ENCODE measurements at regions not wholly inside any gene's neighbourhood (a gene's known extent, or its start where the extent isn't known, plus 50 kb on each side); places are given as distances from the start of the nearest gene placed in this dataset.
A peak's percentile ranks its signal among the peaks of the same experiment; 100 is the strongest.

GRCh38 chr7:116322541-116322940, 112.2 kb downstream of the TES start:
- H3K4me1 Mint-ChIP-seq, result peaks cover 0 to 3% (median under 1%) of the 10 kb centered on the region in 4 donors
- H3K4me1 ChIP-seq (ENCODE audit: control insufficient read depth, insufficient read depth, low read length, poor library complexity, severe bottlenecking), result no peaks in the 10 kb centered on the region
- no peak overlapping the region for H3K27ac ChIP-seq (ENCODE audit: insufficient read depth, low read length, poor library complexity, severe bottlenecking)
- no peaks in the 10 kb centered on the region for H3K36me3 ChIP-seq (ENCODE audit: control insufficient read depth, insufficient read depth, low read length)
- no peak overlapping the region for H3K4me3 ChIP-seq (ENCODE audit: low read depth, low read length)
- peaks cover 0 to 2% (median 0%) of the 10 kb centered on the region in 7 donors for H3K9me3 Mint-ChIP-seq
- no peak overlapping the region for H3K27ac Mint-ChIP-seq
- peaks cover 5% of the 10 kb centered on the region for H3K27me3 Mint-ChIP-seq
- H3K27me3 ChIP-seq (ENCODE audit: control insufficient read depth, insufficient read depth, low read length), result peaks cover 2% of the 10 kb centered on the region
- H3K9me3 ChIP-seq (ENCODE audit: control insufficient read depth in 2 of 2, low read length in 2 of 2), result no peaks in the 10 kb centered on the region
- H3K4me3 Mint-ChIP-seq, result no peak overlapping the region
- no peaks in the 10 kb centered on the region for H3K36me3 Mint-ChIP-seq
- ATAC-seq (ENCODE audit: low read depth in 2 of 2) (no peak), DNase-seq (no peak)

- H3K27ac ChIP-seq (ENCODE audit: insufficient read depth, low read length, poor library complexity, severe bottlenecking), result no peak overlapping the region
- no peaks in the 10 kb centered on the region for H3K4me1 ChIP-seq (ENCODE audit: control insufficient read depth, insufficient read depth, low read length, poor library complexity, severe bottlenecking)
- no peak overlapping the region for H3K4me3 Mint-ChIP-seq
- no peaks in the 10 kb centered on the region for H3K27me3 ChIP-seq (ENCODE audit: control insufficient read depth, insufficient read depth, low read length)
- H3K27me3 Mint-ChIP-seq, result peaks cover 5% of the 10 kb centered on the region
- ATAC-seq (ENCODE audit: low read depth in 2 of 2) (no peak), DNase-seq (no peak)
- H3K4me3 ChIP-seq (ENCODE audit: low read depth, low read length), result no peak overlapping the region
- H3K4me1 Mint-ChIP-seq, result peaks cover 0 to 3% (median under 1%) of the 10 kb centered on the region in 4 donors
- H3K36me3 ChIP-seq (ENCODE audit: control insufficient read depth, insufficient read depth, low read length), result no peaks in the 10 kb centered on the region
- H3K9me3 ChIP-seq (ENCODE audit: control insufficient read depth in 2 of 2, low read length in 2 of 2), result no peaks in the 10 kb centered on the region
- H3K9me3 Mint-ChIP-seq, result peaks cover 0 to 2% (median 0%) of the 10 kb centered on the region in 7 donors
- no peak overlapping the region for H3K27ac Mint-ChIP-seq
- H3K36me3 Mint-ChIP-seq, result no peaks in the 10 kb centered on the region
These were observed 114.2 kb downstream of the TES start for GRCh38 chr7:116324582-116324981.

GRCh38 chr7:116325517-116325916, 115.2 kb downstream of the TES start:
- Histone ChIP-seq H3K27ac (ENCODE audit: insufficient read depth, low read length, poor library complexity, severe bottlenecking) (no peak overlapping the region), H3K9me3 (ENCODE audit: control insufficient read depth in 2 of 2, low read length in 2 of 2) (no peaks in the 10 kb centered on the region), H3K4me1 (ENCODE audit: control insufficient read depth, insufficient read depth, low read length, poor library complexity, severe bottlenecking) (no peaks in the 10 kb centered on the region), H3K36me3 (ENCODE audit: control insufficient read depth, insufficient read depth, low read length) (no peaks in the 10 kb centered on the region), H3K4me3 (ENCODE audit: low read depth, low read length) (no peak overlapping the region), H3K27me3 (ENCODE audit: control insufficient read depth, insufficient read depth, low read length) (no peaks in the 10 kb centered on the region)
- Mint-ChIP-seq H3K4me1 (peaks cover 0 to 3% (median under 1%) of the 10 kb centered on the region in 4 donors), H3K27me3 (peaks cover 5% of the 10 kb centered on the region), H3K27ac (no peak overlapping the region), H3K4me3 (no peak overlapping the region), H3K36me3 (no peaks in the 10 kb centered on the region), H3K9me3 (peaks cover 0 to 2% (median 0%) of the 10 kb centered on the region in 7 donors)
- DNase-seq (no peak), ATAC-seq (ENCODE audit: low read depth in 2 of 2) (no peak)

GRCh38 chr7:116327135-116327534, 116.8 kb downstream of the TES start:
- DNase-seq (no peak), ATAC-seq (ENCODE audit: low read depth in 2 of 2) (no peak)
- no peak overlapping the region for H3K27ac Mint-ChIP-seq
- H3K27ac ChIP-seq (ENCODE audit: insufficient read depth, low read length, poor library complexity, severe bottlenecking), result no peak overlapping the region
- no peaks in the 10 kb centered on the region for H3K36me3 ChIP-seq (ENCODE audit: control insufficient read depth, insufficient read depth, low read length)
- peaks cover 0 to 2% (median 0%) of the 10 kb centered on the region in 7 donors for H3K9me3 Mint-ChIP-seq
- H3K27me3 Mint-ChIP-seq, result peaks cover 10% of the 10 kb centered on the region
- no peaks in the 10 kb centered on the region for H3K36me3 Mint-ChIP-seq
- no peak overlapping the region for H3K4me3 Mint-ChIP-seq
- H3K9me3 ChIP-seq (ENCODE audit: control insufficient read depth in 2 of 2, low read length in 2 of 2), result no peaks in the 10 kb centered on the region
- peaks cover 0 to 3% (median under 1%) of the 10 kb centered on the region in 4 donors for H3K4me1 Mint-ChIP-seq
- no peaks in the 10 kb centered on the region for H3K27me3 ChIP-seq (ENCODE audit: control insufficient read depth, insufficient read depth, low read length)
- no peak overlapping the region for H3K4me3 ChIP-seq (ENCODE audit: low read depth, low read length)
- H3K4me1 ChIP-seq (ENCODE audit: control insufficient read depth, insufficient read depth, low read length, poor library complexity, severe bottlenecking), result no peaks in the 10 kb centered on the region

- H3K4me3 ChIP-seq (ENCODE audit: low read depth, low read length), result no peak overlapping the region
- H3K9me3 ChIP-seq (ENCODE audit: control insufficient read depth in 2 of 2, low read length in 2 of 2), result no peaks in the 10 kb centered on the region
- Mint-ChIP-seq H3K4me1 (peaks cover 0 to under 1% (median 0%) of the 10 kb centered on the region in 4 donors), H3K27me3 (peaks cover 7% of the 10 kb centered on the region), H3K9me3 (no peaks in the 10 kb centered on the region), H3K27ac (no peak overlapping the region), H3K4me3 (no peak overlapping the region), H3K36me3 (no peaks in the 10 kb centered on the region)
- H3K27me3 ChIP-seq (ENCODE audit: control insufficient read depth, insufficient read depth, low read length), result no peaks in the 10 kb centered on the region
- DNase-seq (no peak), ATAC-seq (ENCODE audit: low read depth in 2 of 2) (no peak)
- no peak overlapping the region for H3K27ac ChIP-seq (ENCODE audit: insufficient read depth, low read length, poor library complexity, severe bottlenecking)
- no peaks in the 10 kb centered on the region for H3K4me1 ChIP-seq (ENCODE audit: control insufficient read depth, insufficient read depth, low read length, poor library complexity, severe bottlenecking)
- H3K36me3 ChIP-seq (ENCODE audit: control insufficient read depth, insufficient read depth, low read length), result no peaks in the 10 kb centered on the region
These were observed 117.4 kb downstream of the TES start for GRCh38 chr7:116327752-116328151.

GRCh38 chr7:116328161-116328560, 117.8 kb downstream of the TES start:
- ATAC-seq (ENCODE audit: low read depth in 2 of 2) (no peak), DNase-seq (no peak)
- Mint-ChIP-seq H3K9me3 (no peaks in the 10 kb centered on the region), H3K27ac (no peak overlapping the region), H3K4me3 (no peak overlapping the region), H3K27me3 (peaks cover 6% of the 10 kb centered on the region), H3K4me1 (no peaks in the 10 kb centered on the region), H3K36me3 (no peaks in the 10 kb centered on the region)
- Histone ChIP-seq H3K9me3 (ENCODE audit: control insufficient read depth in 2 of 2, low read length in 2 of 2) (no peaks in the 10 kb centered on the region), H3K27ac (ENCODE audit: insufficient read depth, low read length, poor library complexity, severe bottlenecking) (no peak overlapping the region), H3K27me3 (ENCODE audit: control insufficient read depth, insufficient read depth, low read length) (no peaks in the 10 kb centered on the region), H3K36me3 (ENCODE audit: control insufficient read depth, insufficient read depth, low read length) (no peaks in the 10 kb centered on the region), H3K4me1 (ENCODE audit: control insufficient read depth, insufficient read depth, low read length, poor library complexity, severe bottlenecking) (no peaks in the 10 kb centered on the region), H3K4me3 (ENCODE audit: low read depth, low read length) (no peak overlapping the region)

- no peaks in the 10 kb centered on the region for H3K36me3 ChIP-seq (ENCODE audit: control insufficient read depth, insufficient read depth, low read length)
- H3K27ac ChIP-seq (ENCODE audit: insufficient read depth, low read length, poor library complexity, severe bottlenecking), result no peak overlapping the region
- H3K4me3 Mint-ChIP-seq, result peak overlapping the region in 1 of 4 donors; percentile 82
- H3K4me3 ChIP-seq (ENCODE audit: low read depth, low read length), result no peak overlapping the region
- H3K27ac Mint-ChIP-seq, result no peak overlapping the region
- no peaks in the 10 kb centered on the region for H3K36me3 Mint-ChIP-seq
- H3K4me1 Mint-ChIP-seq, result no peaks in the 10 kb centered on the region
- H3K9me3 ChIP-seq (ENCODE audit: control insufficient read depth in 2 of 2, low read length in 2 of 2), result no peaks in the 10 kb centered on the region
- DNase-seq (no peak), ATAC-seq (ENCODE audit: low read depth in 2 of 2) (no peak)
- H3K9me3 Mint-ChIP-seq, result no peaks in the 10 kb centered on the region
- H3K27me3 ChIP-seq (ENCODE audit: control insufficient read depth, insufficient read depth, low read length), result no peaks in the 10 kb centered on the region
- H3K4me1 ChIP-seq (ENCODE audit: control insufficient read depth, insufficient read depth, low read length, poor library complexity, severe bottlenecking), result no peaks in the 10 kb centered on the region
- H3K27me3 Mint-ChIP-seq, result peaks cover 6% of the 10 kb centered on the region
These were observed 119.6 kb downstream of the TES start for GRCh38 chr7:116329686-116330503.

- H3K27ac Mint-ChIP-seq, result no peak overlapping the region
- Histone ChIP-seq H3K9me3 (ENCODE audit: control insufficient read depth in 2 of 2, low read length in 2 of 2) (no peaks in the 10 kb centered on the region), H3K27ac (ENCODE audit: insufficient read depth, low read length, poor library complexity, severe bottlenecking) (no peak overlapping the region), H3K36me3 (ENCODE audit: control insufficient read depth, insufficient read depth, low read length) (no peaks in the 10 kb centered on the region), H3K4me1 (ENCODE audit: control insufficient read depth, insufficient read depth, low read length, poor library complexity, severe bottlenecking) (no peaks in the 10 kb centered on the region), H3K4me3 (ENCODE audit: low read depth, low read length) (no peak overlapping the region), H3K27me3 (ENCODE audit: control insufficient read depth, insufficient read depth, low read length) (no peaks in the 10 kb centered on the region)
- H3K4me3 Mint-ChIP-seq, result no peak overlapping the region
- no peaks in the 10 kb centered on the region for H3K36me3 Mint-ChIP-seq
- no peaks in the 10 kb centered on the region for H3K4me1 Mint-ChIP-seq
- DNase-seq (no peak), ATAC-seq (ENCODE audit: low read depth in 2 of 2) (no peak)
- peaks cover 6% of the 10 kb centered on the region for H3K27me3 Mint-ChIP-seq
- no peaks in the 10 kb centered on the region for H3K9me3 Mint-ChIP-seq
These were observed 120.7 kb downstream of the TES start for GRCh38 chr7:116331020-116331419.

Data from CD4-positive, CD25-positive, alpha-beta regulatory T cell (primary cell).